Brain microvascular endothelial cell (primary cell): ENCODE measurements at regions not wholly inside any gene's neighbourhood (a gene's known extent, or its start where the extent isn't known, plus 50 kb on each side); places are given as distances from the start of the nearest gene placed in this dataset.
"Not testable (repeated sequence)": the region's sequence is repeated elsewhere in the genome, so short reads cannot be mapped to it uniquely, and the experiment has no call there.

Experiments
- DNase-seq: peaks from one replicate; pipeline ENCODE4 v3.0.0-alpha.2; 2020
- H3K27ac ChIP-seq: fragments of 250-450 bp; sonication (Bioruptor Pico); 2 replicates; pipeline ENCODE4 v1.5.1; 2020; ENCODE audit warnings: mild to moderate bottlenecking, moderate library complexity
- H3K27me3 ChIP-seq: fragments of 250-450 bp; sonication (Bioruptor Pico); replicated peaks from 2 replicates; pipeline ENCODE4 v1.5.1; 2020; ENCODE audit warnings: mild to moderate bottlenecking
- H3K36me3 ChIP-seq: fragments of 250-450 bp; sonication (Bioruptor Pico); replicated peaks from 2 replicates; pipeline ENCODE4 v1.5.1; 2020; ENCODE audit warnings: mild to moderate bottlenecking
- H3K4me3 ChIP-seq: 2 replicates; pipeline ENCODE4 v1.5.1; 2011; ENCODE audit warnings: low read depth, mild to moderate bottlenecking, control low read depth, low read length, moderate library complexity
- CTCF ChIP-seq: IDR thresholded peaks from 2 replicates; pipeline ENCODE4 v1.5.1; 2011; ENCODE audit warnings: low read depth, mild to moderate bottlenecking, moderate library complexity, low read length, control low read depth, inconsistent platforms; ENCODE audit errors: missing control alignments
- in situ Hi-C: cut with HindIII; loops from 2 replicates; pipeline ENCODE4 v1.10.0; 2017; ENCODE audit warnings: low sequenced_read_pairs, low pct_ligation_motif_present

GRCh38 chr6:4336778-4337442 lies 201.5 kb upstream of the ECI2 start:
- Histone ChIP-seq H3K36me3 (no peaks in the 10 kb centered on the region), H3K27ac (no peak overlapping the region), H3K4me3 (no peak overlapping the region), H3K27me3 (no peaks in the 10 kb centered on the region)
- no peak for TF ChIP-seq CTCF
- DNase-seq, result no peak
- in situ Hi-C loops, result no loop called here

- Histone ChIP-seq H3K4me3 (no peak overlapping the region), H3K27me3 (no peaks in the 10 kb centered on the region), H3K27ac (no peak overlapping the region), H3K36me3 (no peaks in the 10 kb centered on the region)
- no peak for DNase-seq
- in situ Hi-C loops, result no loop called here
- TF ChIP-seq CTCF, result no peak
Measured at GRCh38 chr6:4336084-4336483, 200.7 kb upstream of the ECI2 start.

GRCh38 chr6:4334158-4334740 lies 198.9 kb upstream of the ECI2 start:
- DNase-seq, H3K4me3 ChIP-seq, in situ Hi-C loops, H3K36me3 ChIP-seq, H3K27me3 ChIP-seq, H3K27ac ChIP-seq: not testable (repeated sequence)

DNA sequence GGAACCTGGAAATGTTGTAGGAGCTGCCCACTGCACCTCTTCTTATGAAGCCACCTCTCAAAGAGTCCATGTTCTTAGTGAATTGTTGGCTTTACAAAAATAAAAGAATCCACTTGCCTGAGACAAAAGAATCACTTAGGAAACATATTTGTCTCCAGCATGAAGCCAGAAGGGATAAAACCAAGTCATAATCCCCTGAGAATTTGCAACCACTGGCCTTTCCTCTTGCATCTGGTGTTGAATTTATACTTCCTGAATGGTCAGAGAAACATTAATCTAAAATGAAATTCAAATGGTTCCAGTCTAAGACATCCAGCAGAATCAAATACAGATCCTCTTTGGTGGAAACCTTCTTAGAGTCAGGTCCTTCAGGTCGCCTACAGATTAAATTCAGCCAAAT lies 192.5 kb upstream of the ECI2 start:
- Histone ChIP-seq H3K4me3 (no peak overlapping the region), H3K27ac (no peak overlapping the region), H3K27me3 (no peaks in the 10 kb centered on the region), H3K36me3 (no peaks in the 10 kb centered on the region)
- DNase-seq, result no peak
- in situ Hi-C loops, result no loop called here
- no peak for TF ChIP-seq CTCF

- in situ Hi-C loops, result no loop called here
- no peak for DNase-seq
- no peak overlapping the region for H3K4me3 ChIP-seq
- H3K27me3 ChIP-seq, result no peaks in the 10 kb centered on the region
- no peak for TF ChIP-seq CTCF
- no peaks in the 10 kb centered on the region for H3K36me3 ChIP-seq
- H3K27ac ChIP-seq, result no peak overlapping the region
Measured at GRCh38 chr6:4324746-4325145, 189.4 kb upstream of the ECI2 start.

DNA sequence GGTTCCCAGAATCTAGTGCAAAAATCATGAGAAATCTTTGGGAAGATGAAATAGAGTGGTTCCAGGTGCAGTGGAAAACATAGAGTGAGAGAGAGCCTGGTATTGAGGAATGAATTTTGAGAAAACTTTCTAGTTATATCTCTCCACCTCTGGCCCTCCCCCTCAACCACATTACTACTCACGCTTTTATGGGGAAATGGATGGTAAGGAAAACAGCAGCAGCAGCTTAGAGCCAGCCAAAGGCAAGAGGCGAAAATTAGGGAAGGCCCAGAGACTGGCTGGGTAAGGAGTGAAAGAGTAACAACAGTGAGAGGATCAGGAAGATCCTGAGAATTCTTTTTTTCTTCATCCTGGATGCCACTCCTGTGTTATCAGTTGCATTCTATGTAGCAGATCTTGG lies 187.9 kb upstream of the ECI2 start:
- in situ Hi-C loops, result no loop called here
- no peak overlapping the region for H3K4me3 ChIP-seq
- no peaks in the 10 kb centered on the region for H3K27me3 ChIP-seq
- DNase-seq, result no peak
- no peak for TF ChIP-seq CTCF
- no peaks in the 10 kb centered on the region for H3K36me3 ChIP-seq
- H3K27ac ChIP-seq, result no peak overlapping the region
